ENCODE measurements at regions not wholly inside any gene's neighbourhood (a gene's known extent, or its start where the extent isn't known, plus 50 kb on each side); places are given as distances from the start of the nearest gene placed in this dataset.

DNA sequence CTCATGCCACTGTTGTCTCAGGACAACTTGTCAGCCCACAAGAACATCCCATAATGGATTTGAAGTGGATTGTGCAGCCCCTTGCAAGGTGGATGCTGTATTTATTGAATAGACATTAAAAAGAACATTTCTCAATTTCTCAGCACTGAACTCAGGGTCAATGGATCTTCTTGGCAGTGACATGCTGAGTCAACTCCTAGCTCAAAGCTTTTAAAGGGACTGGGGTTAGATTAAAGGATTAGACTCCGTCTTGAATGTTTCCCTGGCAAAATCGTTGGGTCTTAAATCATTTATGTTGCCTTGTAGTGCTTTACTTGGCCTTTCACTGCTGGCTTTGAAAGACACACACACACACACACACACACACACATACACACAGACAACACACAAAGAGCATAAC lies 221.6 kb upstream of the PBX1 start:
- BruUV-seq (replicated peaks), result no TSS peak
- Histone ChIP-seq H3K4me3 (ENCODE audit: low read depth, low read length, poor library complexity, severe bottlenecking) (no peak overlapping the region), H3K4me1 (ENCODE audit: insufficient read depth, low read length, poor library complexity, severe bottlenecking) (no peaks in the 10 kb centered on the region), H3K9me3 (ENCODE audit: low read length) (no peaks in the 10 kb centered on the region), H3K4me2 (ENCODE audit: low read length) (no peak overlapping the region), H2AFZ (ENCODE audit: low read length) (no peak overlapping the region), H3K27ac (ENCODE audit: low read depth, low read length, poor library complexity, severe bottlenecking) (no peak overlapping the region), H3K79me2 (ENCODE audit: insufficient read depth, low read depth, low read length) (no peaks in the 10 kb centered on the region), H3K9me2 (ENCODE audit: insufficient read depth, low read length) (no peaks in the 10 kb centered on the region), H4K20me1 (ENCODE audit: insufficient read depth, low read length) (no peaks in the 10 kb centered on the region), H3K36me3 (ENCODE audit: insufficient read depth, low read length) (no peaks in the 10 kb centered on the region)
- intact Hi-C loops (cut with micrococcal nuclease; ENCODE audit: unreplicated experiment), result no loop called here
- CTCF ChIA-PET (ENCODE audit: unreplicated experiment), result no interaction called here
- TF ChIP-seq EZH2phosphoT487 (IDR thresholded peaks at IDR 0.05; ENCODE audit: borderline replicate concordance, low read depth, low read length), result no peak
- TF ChIP-seq CTCF (conservative IDR thresholded peaks at IDR 0.05; ENCODE audit: low read length), result no peak
- DNase-seq (ENCODE audit: low spot score), result no peak
- POLR2A ChIA-PET, result interaction anchor here (0.6 kb wide), 1 partner anchor 61 kb away, joined by 3 read pairs; no protein-coding TSS in a partner anchor

GRCh38 chr1:164337885-164338284 lies 221.1 kb upstream of the PBX1 start:
- Histone ChIP-seq H3K4me1 (ENCODE audit: insufficient read depth, low read length, poor library complexity, severe bottlenecking) (no peaks in the 10 kb centered on the region), H4K20me1 (ENCODE audit: insufficient read depth, low read length) (no peaks in the 10 kb centered on the region), H3K9me3 (ENCODE audit: low read length) (no peaks in the 10 kb centered on the region), H3K4me3 (ENCODE audit: low read depth, low read length, poor library complexity, severe bottlenecking) (no peak overlapping the region), H3K36me3 (ENCODE audit: insufficient read depth, low read length) (no peaks in the 10 kb centered on the region), H3K9me2 (ENCODE audit: insufficient read depth, low read length) (no peaks in the 10 kb centered on the region), H3K27ac (ENCODE audit: low read depth, low read length, poor library complexity, severe bottlenecking) (no peak overlapping the region), H2AFZ (ENCODE audit: low read length) (no peak overlapping the region), H3K4me2 (ENCODE audit: low read length) (no peak overlapping the region), H3K79me2 (ENCODE audit: insufficient read depth, low read depth, low read length) (no peaks in the 10 kb centered on the region)
- no peak for TF ChIP-seq CTCF (conservative IDR thresholded peaks at IDR 0.05; ENCODE audit: low read length)
- no peak for TF ChIP-seq EZH2phosphoT487 (IDR thresholded peaks at IDR 0.05; ENCODE audit: borderline replicate concordance, low read depth, low read length)
- intact Hi-C loops (cut with micrococcal nuclease; ENCODE audit: unreplicated experiment), result no loop called here
- DNase-seq (ENCODE audit: low spot score), result no peak
- CTCF ChIA-PET (ENCODE audit: unreplicated experiment), result no interaction called here
- POLR2A ChIA-PET, result interaction anchor here (0.6 kb wide), 2 partner anchors 60 to 392 kb away, joined by 3 read pairs; no protein-coding TSS in a partner anchor
- no TSS peak for BruUV-seq (replicated peaks)

GRCh38 chr1:164343189-164343588 lies 215.8 kb upstream of the PBX1 start:
- Histone ChIP-seq H3K36me3 (ENCODE audit: insufficient read depth, low read length) (no peaks in the 10 kb centered on the region), H2AFZ (ENCODE audit: low read length) (no peak overlapping the region), H3K4me3 (ENCODE audit: low read depth, low read length, poor library complexity, severe bottlenecking) (no peak overlapping the region), H3K27ac (ENCODE audit: low read depth, low read length, poor library complexity, severe bottlenecking) (no peak overlapping the region), H4K20me1 (ENCODE audit: insufficient read depth, low read length) (no peaks in the 10 kb centered on the region), H3K4me1 (ENCODE audit: insufficient read depth, low read length, poor library complexity, severe bottlenecking) (no peaks in the 10 kb centered on the region), H3K9me2 (ENCODE audit: insufficient read depth, low read length) (no peaks in the 10 kb centered on the region), H3K9me3 (ENCODE audit: low read length) (no peaks in the 10 kb centered on the region), H3K4me2 (ENCODE audit: low read length) (no peak overlapping the region), H3K79me2 (ENCODE audit: insufficient read depth, low read depth, low read length) (no peaks in the 10 kb centered on the region)
- no TSS peak for BruUV-seq (replicated peaks)
- no peak for TF ChIP-seq EZH2phosphoT487 (IDR thresholded peaks at IDR 0.05; ENCODE audit: borderline replicate concordance, low read depth, low read length)
- TF ChIP-seq CTCF (conservative IDR thresholded peaks at IDR 0.05; ENCODE audit: low read length), result no peak
- ChIA-PET POLR2A (no interaction called here), CTCF (ENCODE audit: unreplicated experiment) (no interaction called here)
- DNase-seq (ENCODE audit: low spot score), result no peak
- intact Hi-C loops (cut with micrococcal nuclease; ENCODE audit: unreplicated experiment), result no loop called here
